Karpas-422 (cell line): ENCODE measurements at regions not wholly inside any gene's neighbourhood (a gene's known extent, or its start where the extent isn't known, plus 50 kb on each side); places are given as distances from the start of the nearest gene placed in this dataset.
"Not testable (repeated sequence)": the region's sequence is repeated elsewhere in the genome, so short reads cannot be mapped to it uniquely, and the experiment has no call there.

Experiments
- DNase-seq: peaks from one replicate; pipeline ENCODE4 v3.0.0-alpha.2; 2015
- H2AFZ ChIP-seq: fragments of 200-600 bp; sonication (generic); 2 replicates; pipeline ENCODE4 v1.6.1; 2014; ENCODE audit warnings: antibody characterized with exemption, low read length, mixed read lengths
- H3K27ac ChIP-seq: fragments of 200-600 bp; sonication (generic); 2 replicates; pipeline ENCODE4 v1.5.1; 2014; ENCODE audit warnings: mild to moderate bottlenecking, low read length, moderate library complexity
- H3K27me3 ChIP-seq: fragments of 200-600 bp; sonication (generic); 2 replicates; pipeline ENCODE4 v1.6.1; 2014; ENCODE audit warnings: low read length, mixed read lengths
- H3K36me3 ChIP-seq: fragments of 200-600 bp; sonication (generic); 2 replicates; pipeline ENCODE4 v1.6.1; 2014; ENCODE audit warnings: low read length, mixed read lengths; ENCODE audit not compliant: insufficient read depth
- H3K4me1 ChIP-seq: fragments of 200-600 bp; sonication (generic); 2 replicates; pipeline ENCODE4 v1.6.1; 2014; ENCODE audit warnings: mild to moderate bottlenecking, low read length, mixed read lengths
- H3K4me2 ChIP-seq: fragments of 200-600 bp; sonication (generic); 2 replicates; pipeline ENCODE4 v1.6.1; 2014; ENCODE audit warnings: low read length, low read depth, mild to moderate bottlenecking; ENCODE audit not compliant: poor library complexity, severe bottlenecking
- H3K4me3 ChIP-seq: fragments of 200-600 bp; sonication (generic); 2 replicates; pipeline ENCODE4 v1.5.1; 2014; ENCODE audit warnings: mild to moderate bottlenecking, antibody characterized with exemption, low read length, mixed read lengths
- H3K79me2 ChIP-seq: fragments of 200-600 bp; sonication (generic); 2 replicates; pipeline ENCODE4 v1.6.1; 2014; ENCODE audit warnings: mild to moderate bottlenecking, low read length, mixed read lengths
- H3K9ac ChIP-seq: fragments of 200-600 bp; sonication (generic); 2 replicates; pipeline ENCODE4 v1.6.0; 2014; ENCODE audit warnings: low read length
- H3K9me2 ChIP-seq: fragments of 200-600 bp; sonication (generic), shearing (Covaris generic); replicated peaks from 2 replicates; pipeline ENCODE4 v1.6.0; 2014; ENCODE audit warnings: mild to moderate bottlenecking, low read length, moderate library complexity; ENCODE audit not compliant: insufficient read depth
- H3K9me3 ChIP-seq: fragments of 300-700, 200-600 bp; sonication (generic); 2 replicates; pipeline ENCODE4 v1.6.1; 2014; ENCODE audit warnings: low read length, mixed read lengths
- H4K20me1 ChIP-seq: fragments of 200-600 bp; sonication (generic); 2 replicates; pipeline ENCODE4 v1.6.1; 2014; ENCODE audit warnings: mild to moderate bottlenecking, antibody characterized with exemption, low read length, low read depth; ENCODE audit not compliant: insufficient read depth

GRCh38 chrX:31014474-31014873 lies 57.4 kb downstream of the FTHL17 start:
- not testable (repeated sequence) for H4K20me1 ChIP-seq, H3K4me1 ChIP-seq, H2AFZ ChIP-seq, H3K4me2 ChIP-seq, H3K9me2 ChIP-seq, H3K36me3 ChIP-seq, H3K9me3 ChIP-seq, H3K27ac ChIP-seq, H3K4me3 ChIP-seq, H3K27me3 ChIP-seq, H3K9ac ChIP-seq, H3K79me2 ChIP-seq, DNase-seq

GRCh38 chrX:31012509-31013025 lies 59.3 kb downstream of the FTHL17 start:
- Histone ChIP-seq H2AFZ (no peak overlapping the region), H3K9ac (no peak overlapping the region), H4K20me1 (no peaks in the 10 kb centered on the region), H3K4me1 (no peaks in the 10 kb centered on the region), H3K36me3 (no peaks in the 10 kb centered on the region), H3K9me3 (no peaks in the 10 kb centered on the region; the same call in 1 of the 2 replicates), H3K79me2 (no peaks in the 10 kb centered on the region), H3K9me2 (no peaks in the 10 kb centered on the region), H3K27me3 (no peaks in the 10 kb centered on the region), H3K27ac (no peak overlapping the region), H3K4me2 (no peak overlapping the region), H3K4me3 (no peak overlapping the region)
- DNase-seq = no peak

GRCh38 chrX:31007321-31007720 lies 64.5 kb downstream of the FTHL17 start:
- H3K79me2 ChIP-seq = no peaks in the 10 kb centered on the region
- no peaks in the 10 kb centered on the region for H3K9me3 ChIP-seq
- no peaks in the 10 kb centered on the region for H4K20me1 ChIP-seq
- no peak overlapping the region for H3K4me2 ChIP-seq
- no peak overlapping the region for H3K4me3 ChIP-seq
- no peaks in the 10 kb centered on the region for H3K36me3 ChIP-seq
- no peak for DNase-seq
- H3K9ac ChIP-seq = no peak overlapping the region
- H3K9me2 ChIP-seq = no peaks in the 10 kb centered on the region
- no peak overlapping the region for H3K27ac ChIP-seq
- no peak overlapping the region for H2AFZ ChIP-seq
- H3K27me3 ChIP-seq = no peaks in the 10 kb centered on the region
- H3K4me1 ChIP-seq = no peaks in the 10 kb centered on the region

GRCh38 chrX:31006027-31006426 lies 65.8 kb downstream of the FTHL17 start:
- Histone ChIP-seq H3K4me2 (no peak overlapping the region), H2AFZ (no peak overlapping the region), H3K27ac (no peak overlapping the region), H3K36me3 (no peaks in the 10 kb centered on the region), H3K27me3 (no peaks in the 10 kb centered on the region), H3K9ac (no peak overlapping the region), H3K4me3 (no peak overlapping the region), H3K9me3 (no peaks in the 10 kb centered on the region), H3K4me1 (no peaks in the 10 kb centered on the region), H4K20me1 (no peaks in the 10 kb centered on the region), H3K79me2 (no peaks in the 10 kb centered on the region), H3K9me2 (no peaks in the 10 kb centered on the region)
- DNase-seq = no peak

GRCh38 chrX:30997411-30997810 lies 74.4 kb downstream of the FTHL17 start:
- no peaks in the 10 kb centered on the region for H3K9me3 ChIP-seq
- no peak overlapping the region for H2AFZ ChIP-seq
- H3K9ac ChIP-seq = no peak overlapping the region
- DNase-seq = no peak
- no peak overlapping the region for H3K4me3 ChIP-seq
- no peaks in the 10 kb centered on the region for H3K9me2 ChIP-seq
- H3K27me3 ChIP-seq = no peaks in the 10 kb centered on the region
- no peaks in the 10 kb centered on the region for H4K20me1 ChIP-seq
- H3K36me3 ChIP-seq = no peaks in the 10 kb centered on the region
- no peaks in the 10 kb centered on the region for H3K79me2 ChIP-seq
- H3K4me1 ChIP-seq = no peaks in the 10 kb centered on the region
- no peak overlapping the region for H3K4me2 ChIP-seq
- no peak overlapping the region for H3K27ac ChIP-seq

GRCh38 chrX:30995705-30996104 lies 76.1 kb downstream of the FTHL17 start:
- no peaks in the 10 kb centered on the region for H3K9me3 ChIP-seq
- H3K27ac ChIP-seq = no peak overlapping the region
- no peaks in the 10 kb centered on the region for H3K4me1 ChIP-seq
- H2AFZ ChIP-seq = no peak overlapping the region
- H4K20me1 ChIP-seq = no peaks in the 10 kb centered on the region
- H3K9ac ChIP-seq = no peak overlapping the region
- no peaks in the 10 kb centered on the region for H3K27me3 ChIP-seq
- H3K4me2 ChIP-seq = no peak overlapping the region
- H3K9me2 ChIP-seq = no peaks in the 10 kb centered on the region
- no peak overlapping the region for H3K4me3 ChIP-seq
- no peaks in the 10 kb centered on the region for H3K36me3 ChIP-seq
- no peak for DNase-seq
- H3K79me2 ChIP-seq = no peaks in the 10 kb centered on the region

- no peak overlapping the region for H3K9ac ChIP-seq
- no peaks in the 10 kb centered on the region for H4K20me1 ChIP-seq
- H3K4me1 ChIP-seq = no peaks in the 10 kb centered on the region
- H3K36me3 ChIP-seq = no peaks in the 10 kb centered on the region
- H3K4me2 ChIP-seq = no peak overlapping the region
- H3K9me2 ChIP-seq = no peaks in the 10 kb centered on the region
- H3K9me3 ChIP-seq = no peaks in the 10 kb centered on the region
- no peaks in the 10 kb centered on the region for H3K27me3 ChIP-seq
- H3K27ac ChIP-seq = no peak overlapping the region
- H3K4me3 ChIP-seq = no peak overlapping the region
- no peak for DNase-seq
- H2AFZ ChIP-seq = no peak overlapping the region
- H3K79me2 ChIP-seq = no peaks in the 10 kb centered on the region
Measured at GRCh38 chrX:30995060-30995700, 76.7 kb downstream of the FTHL17 start.

- not testable (repeated sequence) for H4K20me1 ChIP-seq, H3K27me3 ChIP-seq, DNase-seq
Measured at GRCh38 chrX:30994018-30994417, 77.8 kb downstream of the FTHL17 start.

More at GRCh38 chrX:30994018-30994417, 77.8 kb downstream of the FTHL17 start:
- H3K9me2 ChIP-seq, H3K4me1 ChIP-seq, H3K9me3 ChIP-seq, H3K27ac ChIP-seq, H2AFZ ChIP-seq, H3K36me3 ChIP-seq, H3K79me2 ChIP-seq, H3K9ac ChIP-seq, H3K4me3 ChIP-seq, H3K4me2 ChIP-seq: not testable (repeated sequence)
